Duodenal mucosa (tissue), 2 donors: ENCODE measurements at regions not wholly inside any gene's neighbourhood (a gene's known extent, or its start where the extent isn't known, plus 50 kb on each side); places are given as distances from the start of the nearest gene placed in this dataset.

ENCODE experiments used
- H3K27ac ChIP-seq: one replicate; pipeline ENCODE4 v1.7.0; 2013; ENCODE audit warnings: low read depth, low read length
- H3K27me3 ChIP-seq, 2 donors: one replicate each; pipeline ENCODE4 v1.7.0; 2013; ENCODE audit warnings: low read length in 2 of 2, control low read depth in 1 of 2; ENCODE audit not compliant: insufficient read depth in 2 of 2, control insufficient read depth in 1 of 2
- H3K36me3 ChIP-seq, 2 donors: one replicate each; pipeline ENCODE4 v1.7.0; 2013; ENCODE audit warnings: low read length in 2 of 2, control low read depth in 1 of 2; ENCODE audit not compliant: insufficient read depth in 2 of 2, control insufficient read depth in 1 of 2
- H3K4me1 ChIP-seq, 2 donors: one replicate each; pipeline ENCODE4 v1.7.0; 2013; ENCODE audit warnings: low read length in 2 of 2, control low read depth in 1 of 2; ENCODE audit not compliant: insufficient read depth in 2 of 2, control insufficient read depth in 1 of 2
- H3K4me3 ChIP-seq, 2 donors: one replicate each; pipeline ENCODE4 v1.7.0; 2013; ENCODE audit warnings: low read length in 2 of 2, low read depth in 1 of 2
- H3K9ac ChIP-seq, 2 donors: one replicate each; pipeline ENCODE4 v1.7.0; 2013; ENCODE audit warnings: low read length in 2 of 2, low read depth in 1 of 2
- H3K9me3 ChIP-seq, 2 donors: one replicate each; pipeline ENCODE4 v1.7.0; 2013; ENCODE audit warnings: low read length in 2 of 2, control low read depth in 1 of 2; ENCODE audit not compliant: control insufficient read depth in 1 of 2

DNA sequence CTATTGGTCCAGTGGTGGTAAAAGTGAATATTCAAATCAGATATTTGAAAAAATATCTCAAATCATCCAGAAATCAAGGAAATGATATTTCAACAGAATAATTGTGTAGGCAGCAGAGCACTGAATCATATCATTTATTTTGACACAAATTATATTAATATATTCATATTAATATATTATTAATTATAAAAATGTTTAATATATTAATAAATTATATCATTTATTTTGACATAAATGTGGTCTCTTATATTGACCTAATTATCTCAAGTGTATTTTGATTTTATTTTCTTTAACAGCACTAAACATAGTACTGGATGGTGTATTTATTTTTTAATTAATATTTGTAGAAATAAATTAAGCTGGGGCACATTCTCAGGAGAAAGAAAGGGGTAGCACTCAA is 257.7 kb upstream of the THBS1 start:
- Histone ChIP-seq H3K4me3 (no peak overlapping the region), H3K27me3 (no peaks in the 10 kb centered on the region), H3K36me3 (no peaks in the 10 kb centered on the region), H3K9ac (no peak overlapping the region), H3K4me1 (no peaks in the 10 kb centered on the region), H3K9me3 (peaks cover 0 to 4% of the 10 kb centered on the region in 2 donors), H3K27ac (no peak overlapping the region)

GRCh38 chr15:39323706-39324105 is 257.2 kb upstream of the THBS1 start:
- Histone ChIP-seq H3K27ac (no peak overlapping the region), H3K9ac (no peak overlapping the region), H3K4me1 (no peaks in the 10 kb centered on the region), H3K27me3 (peaks cover 0 to under 1% of the 10 kb centered on the region in 2 donors), H3K36me3 (no peaks in the 10 kb centered on the region), H3K9me3 (peaks cover 0 to 4% of the 10 kb centered on the region in 2 donors), H3K4me3 (no peak overlapping the region)

GRCh38 chr15:39326306-39326975 is 254.4 kb upstream of the THBS1 start:
- Histone ChIP-seq H3K4me3 (no peak overlapping the region), H3K9me3 (no peaks in the 10 kb centered on the region), H3K36me3 (no peaks in the 10 kb centered on the region), H3K27me3 (peaks cover 0 to 6% of the 10 kb centered on the region in 2 donors), H3K27ac (no peak overlapping the region), H3K4me1 (no peaks in the 10 kb centered on the region), H3K9ac (no peak overlapping the region)

GRCh38 chr15:39327005-39327730 is 253.7 kb upstream of the THBS1 start:
- Histone ChIP-seq H3K9ac (no peak overlapping the region), H3K4me1 (no peaks in the 10 kb centered on the region), H3K36me3 (no peaks in the 10 kb centered on the region), H3K4me3 (no peak overlapping the region), H3K9me3 (no peaks in the 10 kb centered on the region), H3K27ac (no peak overlapping the region), H3K27me3 (peaks cover 0 to 6% of the 10 kb centered on the region in 2 donors)

DNA sequence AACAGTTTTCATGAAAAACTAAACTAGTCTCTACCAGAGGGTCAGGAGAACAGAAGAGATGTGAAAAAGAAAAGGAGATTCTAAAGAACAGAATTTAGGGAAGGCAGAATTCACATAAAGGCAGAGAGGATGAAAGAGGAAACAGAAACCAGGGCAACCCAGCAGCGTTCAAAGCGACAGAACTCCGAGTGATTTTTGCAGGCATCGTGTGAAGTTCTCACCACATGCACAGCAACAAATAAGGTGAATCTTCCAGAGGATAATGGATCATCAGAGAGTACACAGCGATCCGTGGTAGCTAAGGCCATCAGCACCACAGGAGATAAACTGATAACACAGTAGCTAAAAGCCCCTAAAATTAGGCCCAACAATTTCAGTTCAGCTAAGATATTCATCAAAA is 250.8 kb upstream of the THBS1 start:
- Histone ChIP-seq H3K27me3 (peaks cover 0 to 6% of the 10 kb centered on the region in 2 donors), H3K36me3 (no peaks in the 10 kb centered on the region), H3K9me3 (no peaks in the 10 kb centered on the region), H3K27ac (no peak overlapping the region), H3K4me3 (no peak overlapping the region), H3K9ac (no peak overlapping the region), H3K4me1 (no peaks in the 10 kb centered on the region)

DNA sequence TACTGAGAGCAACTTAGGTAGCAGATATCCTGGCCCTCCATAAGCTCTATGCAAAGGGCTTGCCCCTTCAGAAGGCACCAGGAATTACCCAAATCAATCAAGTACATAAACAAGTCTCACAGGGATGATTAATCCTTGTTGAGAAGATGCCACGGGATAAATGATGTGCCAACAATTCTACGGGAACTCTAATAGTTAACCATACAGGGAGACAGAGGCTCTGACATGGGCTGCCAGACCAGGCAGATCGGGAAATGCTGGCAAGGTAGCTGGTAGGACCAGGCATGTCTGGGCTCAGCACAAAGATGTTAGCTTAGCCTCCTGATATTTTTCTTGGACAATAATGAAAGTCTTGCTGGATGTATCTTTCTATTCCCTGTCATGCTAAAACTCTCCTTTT is 249.3 kb upstream of the THBS1 start:
- H3K9ac ChIP-seq = no peak overlapping the region
- H3K27me3 ChIP-seq = peaks cover 0 to 6% of the 10 kb centered on the region in 2 donors
- H3K4me3 ChIP-seq = no peak overlapping the region
- H3K27ac ChIP-seq = no peak overlapping the region
- H3K4me1 ChIP-seq = no peaks in the 10 kb centered on the region
- no peaks in the 10 kb centered on the region for H3K36me3 ChIP-seq
- no peaks in the 10 kb centered on the region for H3K9me3 ChIP-seq

DNA sequence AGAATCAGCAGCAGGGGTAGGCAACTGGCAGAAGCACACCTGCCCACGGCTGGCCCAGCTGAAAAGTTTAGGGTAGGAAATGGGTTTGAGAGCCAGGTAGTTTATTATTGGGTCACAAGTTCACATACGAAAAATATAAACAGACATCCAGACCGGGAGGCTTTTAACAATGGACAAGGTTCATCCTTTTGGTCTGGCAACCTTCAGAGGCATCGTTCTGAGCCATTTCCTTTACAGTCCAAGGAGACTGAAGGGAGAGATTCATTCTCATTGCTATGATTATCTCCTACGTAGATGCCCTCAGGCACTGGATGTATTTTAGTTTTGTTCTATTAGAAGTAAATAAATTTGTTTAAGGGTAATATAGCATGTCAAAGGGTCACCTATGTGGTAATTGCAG is 248.0 kb upstream of the THBS1 start:
- Histone ChIP-seq H3K4me1 (no peaks in the 10 kb centered on the region), H3K4me3 (no peak overlapping the region), H3K27me3 (peaks cover 0 to 6% of the 10 kb centered on the region in 2 donors), H3K9ac (no peak overlapping the region), H3K27ac (no peak overlapping the region), H3K36me3 (no peaks in the 10 kb centered on the region), H3K9me3 (no peaks in the 10 kb centered on the region)

- no peaks in the 10 kb centered on the region for H3K9me3 ChIP-seq
- H3K36me3 ChIP-seq = no peaks in the 10 kb centered on the region
- H3K27ac ChIP-seq = no peak overlapping the region
- no peak overlapping the region for H3K4me3 ChIP-seq
- peaks cover 0 to 6% of the 10 kb centered on the region in 2 donors for H3K27me3 ChIP-seq
- no peaks in the 10 kb centered on the region for H3K4me1 ChIP-seq
- no peak overlapping the region for H3K9ac ChIP-seq
Measured at GRCh38 chr15:39333393-39333792, 247.5 kb upstream of the THBS1 start.

- peaks cover 0 to 3% of the 10 kb centered on the region in 2 donors for H3K27me3 ChIP-seq
- H3K27ac ChIP-seq = no peak overlapping the region
- H3K36me3 ChIP-seq = no peaks in the 10 kb centered on the region
- no peak overlapping the region for H3K9ac ChIP-seq
- no peaks in the 10 kb centered on the region for H3K9me3 ChIP-seq
- no peak overlapping the region for H3K4me3 ChIP-seq
- H3K4me1 ChIP-seq = no peaks in the 10 kb centered on the region
Measured at GRCh38 chr15:39333896-39334295, 247.0 kb upstream of the THBS1 start.

DNA sequence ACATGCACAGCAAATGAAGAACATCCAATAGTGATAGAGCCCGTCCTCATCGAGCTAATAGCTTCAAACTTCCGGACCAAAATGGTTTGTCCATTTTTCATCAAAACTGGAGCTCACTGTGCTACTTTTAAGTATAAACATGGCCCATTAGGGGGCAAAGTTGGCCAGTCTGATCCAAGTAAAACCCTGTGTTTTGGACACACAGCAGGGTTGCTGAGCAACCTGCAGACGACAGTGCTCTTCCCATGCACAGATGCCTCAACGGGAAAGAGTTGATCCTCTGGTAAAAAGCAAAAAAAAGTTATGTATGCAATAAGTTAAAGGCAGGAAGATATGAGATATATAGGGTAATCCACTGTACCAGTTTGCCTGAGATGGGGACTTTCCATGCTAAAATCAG is 244.0 kb upstream of the THBS1 start:
- Histone ChIP-seq H3K4me3 (no peak overlapping the region), H3K9ac (no peak overlapping the region), H3K27ac (no peak overlapping the region), H3K27me3 (no peaks in the 10 kb centered on the region), H3K36me3 (no peaks in the 10 kb centered on the region), H3K4me1 (no peaks in the 10 kb centered on the region), H3K9me3 (no peaks in the 10 kb centered on the region)
